ENCODE measurements at regions not wholly inside any gene's neighbourhood (a gene's known extent, or its start where the extent isn't known, plus 50 kb on each side); places are given as distances from the start of the nearest gene placed in this dataset.

DNA sequence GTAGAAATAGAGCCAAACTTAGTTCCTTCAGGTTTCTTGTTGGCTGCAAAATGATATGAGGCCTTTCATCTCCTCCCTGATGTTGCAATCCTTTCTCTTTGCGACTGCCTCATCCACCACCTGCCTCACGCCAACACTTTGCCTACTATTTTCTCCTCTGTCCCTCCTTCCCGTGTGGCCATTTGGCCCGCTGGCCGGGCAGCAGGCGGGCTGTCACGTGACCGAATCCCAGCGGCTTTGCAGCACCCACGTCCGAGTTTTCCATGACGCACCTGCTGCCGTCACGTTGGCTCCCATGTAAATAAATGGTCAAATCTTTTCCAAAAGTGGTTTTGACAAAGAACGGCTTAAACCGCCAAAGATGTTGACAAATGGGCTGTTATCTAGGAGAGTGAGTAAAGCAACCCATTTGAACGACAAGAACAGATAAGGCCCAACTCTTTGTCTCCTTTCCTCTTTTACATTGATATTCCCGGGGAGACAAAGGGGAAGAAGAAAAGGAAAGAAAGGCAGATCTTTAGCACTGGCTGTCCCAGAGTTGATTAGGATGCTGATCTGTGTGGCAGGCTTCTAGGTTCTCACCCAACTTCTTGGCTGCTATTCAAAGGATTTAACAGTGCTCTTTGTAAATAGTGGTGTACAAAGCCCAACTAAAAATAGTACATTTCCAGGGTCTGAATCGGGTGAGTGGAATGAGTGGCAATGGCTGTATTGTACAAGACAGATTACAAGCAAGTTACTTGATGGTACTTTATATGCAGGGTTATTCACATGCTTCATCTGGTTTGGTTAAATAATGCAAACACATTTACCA lies 174.2 kb upstream of the JADE1 start:
- Mint-ChIP-seq H3K9me3 (no peaks in the 10 kb centered on the region), H3K27ac (no peak overlapping the region), H3K27me3 (ENCODE audit: low read depth in 2 of 2) (peaks cover 0 to 12% of the 10 kb centered on the region in 2 donors), H3K4me1 (peaks cover 13 to 14% of the 10 kb centered on the region in 2 donors), H3K36me3 (peaks cover 5% of the 10 kb centered on the region), H3K4me3 (no peak overlapping the region)
- no peak overlapping the region for H3K27ac ChIP-seq (ENCODE audit: low read length)
- intact Hi-C loops (cut with micrococcal nuclease) = no loop called here
- H3K4me1 ChIP-seq (ENCODE audit: control insufficient read depth, insufficient read depth, low read length) = no peaks in the 10 kb centered on the region
- no peaks in the 10 kb centered on the region for H3K36me3 ChIP-seq (ENCODE audit: control insufficient read depth, insufficient read depth, low read length)
- 86% methylated on average over 19 of the region's 19 CpGs for WGBS (ENCODE audit: insufficient coverage)
- no peaks in the 10 kb centered on the region for H3K9me3 ChIP-seq (ENCODE audit: control insufficient read depth, insufficient read depth, low read length)
- TF ChIP-seq, protein P1, sequence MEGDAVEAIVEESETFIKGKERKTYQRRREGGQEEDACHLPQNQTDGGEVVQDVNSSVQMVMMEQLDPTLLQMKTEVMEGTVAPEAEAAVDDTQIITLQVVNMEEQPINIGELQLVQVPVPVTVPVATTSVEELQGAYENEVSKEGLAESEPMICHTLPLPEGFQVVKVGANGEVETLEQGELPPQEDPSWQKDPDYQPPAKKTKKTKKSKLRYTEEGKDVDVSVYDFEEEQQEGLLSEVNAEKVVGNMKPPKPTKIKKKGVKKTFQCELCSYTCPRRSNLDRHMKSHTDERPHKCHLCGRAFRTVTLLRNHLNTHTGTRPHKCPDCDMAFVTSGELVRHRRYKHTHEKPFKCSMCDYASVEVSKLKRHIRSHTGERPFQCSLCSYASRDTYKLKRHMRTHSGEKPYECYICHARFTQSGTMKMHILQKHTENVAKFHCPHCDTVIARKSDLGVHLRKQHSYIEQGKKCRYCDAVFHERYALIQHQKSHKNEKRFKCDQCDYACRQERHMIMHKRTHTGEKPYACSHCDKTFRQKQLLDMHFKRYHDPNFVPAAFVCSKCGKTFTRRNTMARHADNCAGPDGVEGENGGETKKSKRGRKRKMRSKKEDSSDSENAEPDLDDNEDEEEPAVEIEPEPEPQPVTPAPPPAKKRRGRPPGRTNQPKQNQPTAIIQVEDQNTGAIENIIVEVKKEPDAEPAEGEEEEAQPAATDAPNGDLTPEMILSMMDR (IDR thresholded peaks at IDR 0.05) = no peak
- no peak overlapping the region for H3K4me3 ChIP-seq (ENCODE audit: low read length)
- no peak for ATAC-seq
- H3K27me3 ChIP-seq (ENCODE audit: control insufficient read depth, insufficient read depth, low read length) = no peaks in the 10 kb centered on the region
- no peak for DNase-seq

DNA sequence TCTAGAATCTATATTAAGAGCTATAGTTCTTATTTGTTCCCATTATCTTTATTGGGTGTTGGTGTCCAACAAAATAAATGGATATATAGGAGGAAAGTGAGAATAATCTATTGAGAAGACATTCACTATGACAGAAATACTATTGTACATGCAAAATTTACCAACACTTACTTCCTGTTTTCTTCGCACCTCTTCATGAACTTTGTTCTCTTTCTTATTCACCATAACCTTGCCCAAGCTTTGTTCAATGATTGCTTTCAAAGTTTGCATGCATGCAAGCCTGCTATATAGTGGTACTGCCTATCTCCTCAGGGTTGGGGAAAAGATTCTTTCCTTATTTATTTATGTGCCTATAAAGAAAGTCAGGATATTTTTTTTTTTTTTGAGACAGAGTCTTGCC lies 176.4 kb upstream of the JADE1 start:
- Histone ChIP-seq H3K4me3 (ENCODE audit: low read length) (no peak overlapping the region), H3K4me1 (ENCODE audit: control insufficient read depth, insufficient read depth, low read length) (no peaks in the 10 kb centered on the region), H3K27me3 (ENCODE audit: control insufficient read depth, insufficient read depth, low read length) (no peaks in the 10 kb centered on the region), H3K27ac (ENCODE audit: low read length) (no peak overlapping the region), H3K9me3 (ENCODE audit: control insufficient read depth, insufficient read depth, low read length) (no peaks in the 10 kb centered on the region), H3K36me3 (ENCODE audit: control insufficient read depth, insufficient read depth, low read length) (no peaks in the 10 kb centered on the region)
- intact Hi-C loops (cut with micrococcal nuclease) = no loop called here
- TF ChIP-seq, protein P1 (IDR thresholded peaks at IDR 0.05) = no peak
- ATAC-seq (peak in 2 of 3 donors; percentile 36 to 54), DNase-seq (no peak)
- Mint-ChIP-seq H3K4me3 (no peak overlapping the region), H3K9me3 (no peaks in the 10 kb centered on the region), H3K4me1 (peaks cover 13 to 14% of the 10 kb centered on the region in 2 donors), H3K27ac (peak overlapping the region in 1 of 2 donors; percentile 39), H3K27me3 (ENCODE audit: low read depth in 2 of 2) (peaks cover 6 to 21% of the 10 kb centered on the region in 2 donors), H3K36me3 (peaks cover 5% of the 10 kb centered on the region)
- 50% methylated on average over 1 of the region's 1 CpG for WGBS (ENCODE audit: insufficient coverage)

DNA sequence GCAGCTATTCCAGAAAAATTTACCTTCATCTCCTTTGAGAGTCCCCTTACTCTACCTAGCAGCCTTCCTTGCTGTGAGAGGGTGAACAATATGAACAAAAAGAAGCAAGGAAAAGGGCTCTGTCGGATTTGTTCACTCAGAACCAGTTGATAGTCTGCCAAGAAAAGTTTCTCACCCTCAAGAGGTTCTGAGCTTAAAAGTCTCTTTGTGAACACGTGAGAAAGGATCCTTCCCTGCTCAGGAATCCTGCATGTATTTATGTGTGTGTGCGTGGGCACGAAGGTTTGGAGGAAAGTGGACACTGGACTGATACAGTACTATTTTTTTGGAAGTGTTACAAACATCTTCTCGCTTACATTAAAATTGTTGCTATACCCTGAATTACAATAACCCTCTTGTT lies 178.6 kb upstream of the JADE1 start:
- H3K4me3 Mint-ChIP-seq = no peak overlapping the region
- ATAC-seq (no peak), DNase-seq (no peak)
- peaks cover 12 to 25% of the 10 kb centered on the region in 2 donors for H3K27me3 Mint-ChIP-seq (ENCODE audit: low read depth in 2 of 2)
- TF ChIP-seq, protein P1 (IDR thresholded peaks at IDR 0.05) = no peak
- intact Hi-C loops (cut with micrococcal nuclease) = no loop called here
- H3K9me3 Mint-ChIP-seq = no peaks in the 10 kb centered on the region
- H3K27ac Mint-ChIP-seq = no peak overlapping the region
- Histone ChIP-seq H3K27me3 (ENCODE audit: control insufficient read depth, insufficient read depth, low read length) (no peaks in the 10 kb centered on the region), H3K4me1 (ENCODE audit: control insufficient read depth, insufficient read depth, low read length) (no peaks in the 10 kb centered on the region), H3K27ac (ENCODE audit: low read length) (no peak overlapping the region), H3K4me3 (ENCODE audit: low read length) (no peak overlapping the region), H3K9me3 (ENCODE audit: control insufficient read depth, insufficient read depth, low read length) (no peaks in the 10 kb centered on the region), H3K36me3 (ENCODE audit: control insufficient read depth, insufficient read depth, low read length) (no peaks in the 10 kb centered on the region)
- H3K4me1 Mint-ChIP-seq = peaks cover 13 to 14% of the 10 kb centered on the region in 2 donors
- peaks cover 5% of the 10 kb centered on the region for H3K36me3 Mint-ChIP-seq
- WGBS (ENCODE audit: insufficient coverage) = 63% methylated on average over 3 of the region's 5 CpGs
